Stomach (tissue), 8 donors: ENCODE measurements at regions not wholly inside any gene's neighbourhood (a gene's known extent, or its start where the extent isn't known, plus 50 kb on each side); places are given as distances from the start of the nearest gene placed in this dataset.
"Not testable (repeated sequence)": the region's sequence is repeated elsewhere in the genome, so short reads cannot be mapped to it uniquely, and the experiment has no call there.

Experiments used
- DNase-seq, 2 donors: peaks; one replicate each; pipeline versions ENCODE4 v3.0.0 to v3.0.0-alpha.2; 2013 to 2019
- H3K27ac ChIP-seq, 5 donors: fragments of 200-600 bp in 4 of 5; sonication (generic) in 4 of 5; one replicate each; pipeline ENCODE4 v1.5.1; 2013 to 2019; ENCODE audit warnings: mild to moderate bottlenecking in 1 of 5, moderate library complexity in 1 of 5
- H3K27me3 ChIP-seq, 3 donors: fragments of 200-600 bp; sonication (generic); one replicate each; pipeline ENCODE4 v1.5.1; 2017 to 2019; ENCODE audit warnings: mixed run types in 1 of 3
- H3K36me3 ChIP-seq, 4 donors: fragments of 200-600 bp; sonication (generic); 1 replicate in 3 of 4; 2 replicates in 1 of 4; pipeline ENCODE4 v1.5.1; 2016 to 2019
- H3K4me1 ChIP-seq, 4 donors: fragments of 200-600 bp; sonication (generic); one replicate each; pipeline ENCODE4 v1.5.1; 2016 to 2019
- H3K4me3 ChIP-seq, 4 donors: fragments of 200-600 bp; sonication (generic) in 3 of 4; one replicate each; pipeline ENCODE4 v1.5.1; 2016 to 2019; ENCODE audit warnings: mild to moderate bottlenecking in 1 of 4
- H3K9me3 ChIP-seq, 4 donors: fragments of 200-600 bp; sonication (generic); one replicate each; pipeline ENCODE4 v1.5.1; 2016 to 2019
- EP300 ChIP-seq: sonication (generic); formaldehyde crosslinking; IDR thresholded peaks from one replicate; pipeline ENCODE4 v1.6.1; 2017; ENCODE audit warnings: antibody characterized with exemption
- POLR2A ChIP-seq, 4 donors: fragments of 450-650 bp; IDR thresholded peaks; one replicate each; pipeline ENCODE4 v1.6.1; 2016; ENCODE audit warnings: antibody characterized with exemption in 4 of 4, control low read depth in 2 of 4, mild to moderate bottlenecking in 1 of 4, moderate library complexity in 1 of 4
- POLR2AphosphoS5 ChIP-seq, 3 donors: sonication (generic); formaldehyde crosslinking; IDR thresholded peaks; one replicate each; pipeline ENCODE4 v1.6.1; 2016; ENCODE audit warnings: antibody characterized with exemption in 3 of 3
- WGBS, 5 donors: extraction: QIAGEN DNeasy Blood & Tissue Kit in 3 of 5; methylation state at CpG; one replicate each; pipeline versions ENCODE4 v1.1.5 to v1.1.7; 2013 to 2018; 5-methylcytosine and 5-hydroxymethylcytosine counted together
- intact Hi-C: fragments of 100-400 bp; cut with DNase I; formaldehyde crosslinking; loops from one replicate; pipeline ENCODE4 v1.15.1; 2023; ENCODE audit warnings: low total_unique reads
- TF ChIP-seq, protein P1 (sequence below), 7 experiments: fragments of 450-650 bp in 4 of 7; fragments of 200-600 bp in 3 of 7; sonication (generic) in 3 of 7; IDR thresholded peaks; one replicate each; pipeline ENCODE4 v1.5.1; 2016 to 2019; ENCODE audit warnings: antibody characterized with exemption in 7 of 7, control low read depth in 2 of 7, mild to moderate bottlenecking in 1 of 7
- donor health status: healthy with polysubstance abuse.
- donor health status: Bipolar disorder and iron deficiency.
- donor health status: healthy.

DNA sequence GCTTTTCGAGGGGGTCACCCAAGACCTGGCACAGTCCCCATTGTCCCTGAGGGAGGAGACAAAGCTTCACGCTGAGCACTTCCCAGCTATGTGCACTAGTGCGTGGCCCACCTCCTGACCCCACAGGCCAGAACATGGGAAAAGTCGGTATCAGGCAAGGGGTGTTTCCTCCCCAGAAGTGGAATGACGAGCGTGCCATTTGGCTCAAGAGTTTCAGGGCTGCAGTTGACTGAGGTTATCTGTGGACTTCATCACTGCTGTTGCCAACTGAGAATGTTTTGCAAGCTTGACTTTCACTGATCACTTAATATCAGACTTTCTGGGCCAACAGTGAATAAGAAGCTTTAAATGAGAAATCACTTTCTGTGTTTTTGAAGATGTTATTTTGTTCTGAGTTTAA lies 137.0 kb upstream of the AFDN start:
- 43 to 69% (median 66%) methylated on average over 6 of the region's 6 CpGs for WGBS, 5 donors

GRCh38 chr6:167690167-167690922 lies 136.4 kb upstream of the AFDN start:
- H3K9me3 ChIP-seq, DNase-seq, H3K4me3 ChIP-seq, H3K27me3 ChIP-seq, intact Hi-C loops, H3K4me1 ChIP-seq, H3K27ac ChIP-seq, H3K36me3 ChIP-seq: not testable (repeated sequence)
- 90 to 94% (median 91%) methylated on average over 14 of the region's 14 CpGs for WGBS, 5 donors

More for the DNA sequence above, 137.0 kb upstream of the AFDN start:
- Histone ChIP-seq H3K27me3 (peaks cover 0 to 10% (median 0%) of the 10 kb centered on the region in 3 donors), H3K9me3 (no peaks in the 10 kb centered on the region), H3K4me1 (peaks cover 0 to 2% (median 0%) of the 10 kb centered on the region in 4 donors), H3K27ac (no peak overlapping the region), H3K4me3 (no peak overlapping the region), H3K36me3 (no peaks in the 10 kb centered on the region)
- no peak for TF ChIP-seq POLR2A (IDR thresholded peaks at IDR 0.05)
- no peak for TF ChIP-seq POLR2AphosphoS5 (IDR thresholded peaks at IDR 0.05)
- TF ChIP-seq, protein P1, sequence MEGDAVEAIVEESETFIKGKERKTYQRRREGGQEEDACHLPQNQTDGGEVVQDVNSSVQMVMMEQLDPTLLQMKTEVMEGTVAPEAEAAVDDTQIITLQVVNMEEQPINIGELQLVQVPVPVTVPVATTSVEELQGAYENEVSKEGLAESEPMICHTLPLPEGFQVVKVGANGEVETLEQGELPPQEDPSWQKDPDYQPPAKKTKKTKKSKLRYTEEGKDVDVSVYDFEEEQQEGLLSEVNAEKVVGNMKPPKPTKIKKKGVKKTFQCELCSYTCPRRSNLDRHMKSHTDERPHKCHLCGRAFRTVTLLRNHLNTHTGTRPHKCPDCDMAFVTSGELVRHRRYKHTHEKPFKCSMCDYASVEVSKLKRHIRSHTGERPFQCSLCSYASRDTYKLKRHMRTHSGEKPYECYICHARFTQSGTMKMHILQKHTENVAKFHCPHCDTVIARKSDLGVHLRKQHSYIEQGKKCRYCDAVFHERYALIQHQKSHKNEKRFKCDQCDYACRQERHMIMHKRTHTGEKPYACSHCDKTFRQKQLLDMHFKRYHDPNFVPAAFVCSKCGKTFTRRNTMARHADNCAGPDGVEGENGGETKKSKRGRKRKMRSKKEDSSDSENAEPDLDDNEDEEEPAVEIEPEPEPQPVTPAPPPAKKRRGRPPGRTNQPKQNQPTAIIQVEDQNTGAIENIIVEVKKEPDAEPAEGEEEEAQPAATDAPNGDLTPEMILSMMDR (IDR thresholded peaks at IDR 0.05), result no peak
- no peak for TF ChIP-seq EP300
- DNase-seq, result no peak
- intact Hi-C loops, result no loop called here

- H3K9me3 ChIP-seq, result no peaks in the 10 kb centered on the region
- no peaks in the 10 kb centered on the region for H3K4me1 ChIP-seq
- H3K27me3 ChIP-seq, result peaks cover 0 to 10% (median 0%) of the 10 kb centered on the region in 3 donors
- H3K36me3 ChIP-seq, result no peaks in the 10 kb centered on the region
- TF ChIP-seq, protein P1 (IDR thresholded peaks at IDR 0.05), result no peak
- TF ChIP-seq POLR2AphosphoS5 (IDR thresholded peaks at IDR 0.05), result no peak
- TF ChIP-seq EP300, result no peak
- no peak for TF ChIP-seq POLR2A (IDR thresholded peaks at IDR 0.05)
- WGBS, 5 donors, result 84 to 92% (median 90%) methylated on average over 6 of the region's 6 CpGs
- intact Hi-C loops, result no loop called here
- no peak overlapping the region for H3K27ac ChIP-seq
- H3K4me3 ChIP-seq, result no peak overlapping the region
- DNase-seq, result no peak
Observed at GRCh38 chr6:167690931-167691330, 135.8 kb upstream of the AFDN start.

DNA sequence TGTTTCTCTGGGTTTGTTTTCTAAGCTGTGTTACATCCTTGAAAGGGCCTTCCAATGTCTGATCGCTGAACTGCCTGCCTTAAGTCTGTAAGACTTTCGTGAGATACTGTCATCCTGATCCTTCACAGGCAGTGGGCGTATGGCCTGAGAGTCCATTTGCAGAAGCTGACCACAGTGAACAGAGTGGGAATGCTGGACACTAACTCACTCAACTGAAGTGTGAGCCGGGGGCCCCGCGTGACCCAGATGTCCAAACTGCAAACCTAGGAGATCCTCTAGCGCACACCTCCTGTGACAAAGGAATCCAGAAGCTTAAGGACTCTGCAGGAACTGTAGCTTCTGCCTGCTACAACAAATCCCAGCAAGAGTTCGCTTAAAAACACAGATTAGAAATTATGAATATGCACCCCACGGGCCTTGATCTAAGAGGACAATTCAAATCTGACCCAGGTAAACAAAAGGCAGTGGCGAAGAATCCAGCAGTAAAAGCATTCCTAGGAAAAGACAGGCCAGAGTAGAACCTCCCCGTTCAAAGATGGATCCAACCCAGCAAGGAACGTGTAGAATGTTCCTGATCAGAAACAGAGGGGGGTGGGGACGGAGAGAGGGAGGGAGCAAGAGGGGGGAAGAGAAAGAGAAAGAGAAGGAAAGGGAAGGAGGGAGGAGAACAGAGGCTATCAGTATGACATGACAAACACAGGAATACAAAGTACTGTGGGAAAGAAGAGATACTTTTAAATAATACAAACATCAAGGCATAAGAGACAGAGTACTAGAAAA lies 135.0 kb upstream of the AFDN start:
- peaks cover 0 to 10% (median 0%) of the 10 kb centered on the region in 3 donors for H3K27me3 ChIP-seq
- WGBS, 5 donors, result 82 to 88% (median 86%) methylated on average over 13 of the region's 13 CpGs
- H3K27ac ChIP-seq, result no peak overlapping the region
- no peaks in the 10 kb centered on the region for H3K36me3 ChIP-seq
- H3K4me3 ChIP-seq, result no peak overlapping the region
- H3K9me3 ChIP-seq, result no peaks in the 10 kb centered on the region
- intact Hi-C loops, result no loop called here
- TF ChIP-seq POLR2AphosphoS5 (IDR thresholded peaks at IDR 0.05) (no peak), EP300 (no peak), POLR2A (IDR thresholded peaks at IDR 0.05) (no peak)
- TF ChIP-seq, protein P1 (IDR thresholded peaks at IDR 0.05), result no peak
- no peaks in the 10 kb centered on the region for H3K4me1 ChIP-seq
- no peak for DNase-seq

GRCh38 chr6:167693478-167693877 lies 133.2 kb upstream of the AFDN start:
- H3K36me3 ChIP-seq, H3K27ac ChIP-seq, H3K9me3 ChIP-seq, H3K4me1 ChIP-seq, intact Hi-C loops, H3K4me3 ChIP-seq, DNase-seq: not testable (repeated sequence)
- WGBS, 5 donors, result 89 to 95% (median 93%) methylated on average over 8 of the region's 8 CpGs
- H3K27me3 ChIP-seq, result peaks cover 0 to 19% (median 0%) of the 10 kb centered on the region in 3 donors
